ENCODE measurements at regions not wholly inside any gene's neighbourhood (a gene's known extent, or its start where the extent isn't known, plus 50 kb on each side); places are given as distances from the start of the nearest gene placed in this dataset.
A peak's percentile ranks its signal among the peaks of the same experiment; 100 is the strongest.
"Not testable (repeated sequence)": the region's sequence is repeated elsewhere in the genome, so short reads cannot be mapped to it uniquely, and the experiment has no call there.

DNA sequence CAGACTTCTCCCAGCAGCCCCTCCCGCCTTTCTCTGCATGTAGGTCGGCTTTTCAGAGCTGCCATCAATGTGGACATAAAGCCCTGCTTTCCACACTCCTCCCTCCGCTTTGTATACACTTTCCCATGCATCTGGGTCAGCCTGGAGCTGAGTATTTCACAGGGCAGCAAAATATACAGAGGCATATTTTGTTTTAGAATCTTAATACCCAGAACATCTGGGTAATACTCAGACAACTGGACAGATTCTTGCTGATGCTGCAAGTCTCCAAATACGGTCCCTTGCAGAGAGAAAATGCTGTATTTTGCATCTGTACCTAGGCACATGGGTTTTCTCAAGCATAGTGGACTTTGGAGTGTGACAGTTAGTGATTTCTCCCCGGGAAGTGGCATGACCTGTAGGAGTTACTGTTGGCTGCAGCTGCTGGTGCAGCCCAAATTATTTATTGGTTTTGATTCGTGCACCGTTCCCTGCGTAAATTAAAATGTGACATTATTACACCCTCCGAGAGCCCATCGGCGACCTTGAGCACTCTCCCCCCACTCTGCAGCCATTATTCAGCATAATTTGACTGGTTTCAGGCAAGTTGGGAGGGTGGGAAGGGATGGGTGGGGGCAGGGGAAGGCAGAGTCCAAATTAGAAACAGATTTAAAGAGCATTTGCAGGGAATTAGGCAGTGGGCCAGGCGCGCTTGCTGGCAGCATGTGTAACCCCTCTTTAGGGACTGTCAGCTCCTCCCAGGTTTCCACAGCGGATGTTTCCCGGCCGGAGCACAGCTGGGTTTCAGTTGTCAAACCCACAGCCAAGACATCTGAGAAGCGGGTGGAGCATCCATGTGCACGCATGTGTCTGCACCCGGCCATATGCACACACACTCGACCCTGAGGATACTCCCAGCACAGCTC lies 100.8 kb downstream of the CPN2 start:
- DNase-seq, result no peak

DNA sequence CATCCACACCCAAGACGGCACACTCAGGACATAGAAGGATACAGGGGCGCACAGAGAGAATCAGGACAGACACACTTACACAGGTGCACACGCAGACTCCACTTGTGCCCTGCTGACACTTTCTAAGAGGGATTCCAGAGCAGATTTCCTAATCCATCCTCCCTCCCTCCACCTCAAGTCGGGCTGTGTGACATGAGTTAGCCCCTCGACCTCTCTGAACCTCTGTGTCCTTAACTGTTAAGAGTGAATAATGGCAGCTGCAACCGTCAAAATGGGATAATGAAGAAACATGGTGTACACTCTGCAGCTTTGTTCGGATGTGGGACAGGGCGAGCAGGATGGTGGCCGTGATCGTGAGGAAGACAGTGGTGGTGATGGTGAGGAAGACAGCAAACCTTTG lies 100.1 kb downstream of the CPN2 start:
- DNase-seq, result no peak

DNA sequence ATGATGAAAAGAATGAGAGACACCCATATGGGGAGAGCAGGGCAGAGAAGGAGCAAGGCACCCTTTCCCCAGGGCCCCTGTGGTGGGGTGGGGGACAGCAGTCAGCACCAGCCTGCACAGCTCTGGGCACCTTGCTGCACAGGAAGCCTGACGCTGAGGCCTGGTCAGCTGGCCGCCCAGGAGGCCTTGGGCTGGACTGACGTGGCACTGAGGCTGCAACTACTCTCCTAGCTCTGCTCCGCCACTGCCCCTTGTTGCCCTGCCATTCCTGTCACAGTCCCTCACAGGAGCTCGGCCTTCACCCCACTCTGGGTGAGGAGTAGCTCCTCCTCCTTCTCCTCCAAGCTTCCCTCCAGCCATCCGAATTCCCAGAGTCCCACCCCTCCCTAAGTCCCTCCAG lies 99.7 kb downstream of the CPN2 start:
- DNase-seq, result no peak

DNA sequence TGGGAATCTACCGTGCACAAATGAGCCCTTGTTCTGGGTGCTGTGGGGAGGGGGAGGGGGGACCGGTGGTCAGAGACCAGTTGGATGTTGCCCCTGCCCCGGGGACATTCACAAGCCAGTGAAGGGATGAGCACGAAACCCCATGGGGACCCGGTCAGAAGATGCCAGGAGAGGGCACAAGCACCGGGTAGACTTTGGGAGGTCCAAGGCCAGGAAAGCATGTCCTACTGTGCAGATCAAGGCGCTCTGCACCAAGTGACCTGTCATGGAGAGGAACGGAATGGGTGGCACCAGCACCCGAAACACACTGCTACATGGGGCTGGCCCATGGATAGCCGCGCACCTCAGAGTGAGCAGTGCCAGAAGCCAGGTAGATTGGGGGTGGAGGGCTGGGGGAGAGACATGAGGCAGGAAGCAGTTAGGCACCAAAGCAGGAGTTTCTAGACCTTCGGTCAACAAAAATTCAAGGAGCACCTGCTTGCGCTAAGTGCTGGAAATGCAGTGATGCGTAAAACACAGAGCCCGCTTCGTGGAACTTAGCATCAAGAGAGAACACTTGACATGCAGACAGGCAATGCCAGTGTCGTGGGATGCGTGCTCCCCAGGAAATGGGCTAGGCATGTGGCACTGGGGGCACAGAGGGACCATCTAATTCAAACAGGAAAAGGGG lies 99.1 kb downstream of the CPN2 start:
- DNase-seq, result no peak

- DNase-seq, result no peak
Observed at GRCh38 chr3:194253270-194253669, 97.9 kb downstream of the CPN2 start.

DNA sequence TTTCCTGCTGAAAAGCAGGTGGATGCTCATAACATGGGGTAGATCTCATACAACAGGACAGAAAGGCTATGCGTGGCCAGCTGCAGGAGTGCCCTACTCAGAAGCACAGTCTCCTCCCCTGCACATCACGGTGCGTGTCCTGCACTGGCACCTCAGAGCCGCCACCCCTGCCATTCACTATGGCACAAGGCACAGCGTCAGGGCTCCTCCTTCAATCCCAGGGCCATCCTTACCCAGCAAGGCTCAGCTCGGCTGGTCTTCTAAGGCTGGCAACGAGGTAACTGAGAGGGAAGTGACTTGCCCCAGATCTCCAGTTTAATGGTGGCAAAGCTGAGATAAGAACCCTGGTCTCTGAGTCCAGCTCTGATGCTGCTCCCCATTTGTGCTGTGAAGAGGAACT lies 97.1 kb downstream of the CPN2 start:
- DNase-seq, result no peak

DNA sequence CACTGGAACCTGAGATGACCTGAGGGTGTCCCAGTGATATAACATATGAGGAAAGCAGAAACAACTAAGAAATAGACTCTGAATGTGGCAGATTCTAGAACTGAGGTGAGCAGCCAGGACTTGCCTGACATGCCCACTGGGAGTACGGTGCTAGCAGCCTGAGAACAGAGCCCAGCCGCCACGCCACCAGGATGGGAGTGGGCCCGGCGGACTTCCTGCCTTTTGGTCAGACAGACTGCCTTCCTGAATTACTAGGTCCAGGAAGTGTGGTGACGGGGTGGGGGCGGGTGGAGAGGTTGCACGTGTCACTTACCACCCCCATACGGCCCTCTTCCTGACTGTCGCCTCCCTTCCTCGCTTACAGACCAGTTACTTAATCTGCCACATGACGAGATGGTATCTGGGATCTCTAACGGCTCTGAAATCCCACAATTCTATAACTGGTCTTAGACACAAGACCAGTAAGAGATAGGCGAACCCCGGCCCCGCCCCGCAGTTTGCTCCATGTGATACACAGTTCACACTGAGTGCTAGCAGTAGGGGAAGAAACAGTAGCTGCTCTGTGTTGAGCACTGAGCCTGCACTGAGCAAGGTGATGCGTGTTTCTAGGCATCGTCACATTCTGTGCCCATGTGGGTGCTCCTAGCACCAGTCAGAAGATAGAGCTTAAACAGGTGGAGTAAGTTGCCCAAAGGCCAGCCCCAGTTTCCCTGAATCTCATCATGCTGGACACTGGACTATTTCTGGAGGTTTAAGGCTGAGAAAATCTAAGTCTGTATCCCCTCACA lies 95.7 kb downstream of the CPN2 start:
- peak; percentile 28 to 41 for DNase-seq

DNA sequence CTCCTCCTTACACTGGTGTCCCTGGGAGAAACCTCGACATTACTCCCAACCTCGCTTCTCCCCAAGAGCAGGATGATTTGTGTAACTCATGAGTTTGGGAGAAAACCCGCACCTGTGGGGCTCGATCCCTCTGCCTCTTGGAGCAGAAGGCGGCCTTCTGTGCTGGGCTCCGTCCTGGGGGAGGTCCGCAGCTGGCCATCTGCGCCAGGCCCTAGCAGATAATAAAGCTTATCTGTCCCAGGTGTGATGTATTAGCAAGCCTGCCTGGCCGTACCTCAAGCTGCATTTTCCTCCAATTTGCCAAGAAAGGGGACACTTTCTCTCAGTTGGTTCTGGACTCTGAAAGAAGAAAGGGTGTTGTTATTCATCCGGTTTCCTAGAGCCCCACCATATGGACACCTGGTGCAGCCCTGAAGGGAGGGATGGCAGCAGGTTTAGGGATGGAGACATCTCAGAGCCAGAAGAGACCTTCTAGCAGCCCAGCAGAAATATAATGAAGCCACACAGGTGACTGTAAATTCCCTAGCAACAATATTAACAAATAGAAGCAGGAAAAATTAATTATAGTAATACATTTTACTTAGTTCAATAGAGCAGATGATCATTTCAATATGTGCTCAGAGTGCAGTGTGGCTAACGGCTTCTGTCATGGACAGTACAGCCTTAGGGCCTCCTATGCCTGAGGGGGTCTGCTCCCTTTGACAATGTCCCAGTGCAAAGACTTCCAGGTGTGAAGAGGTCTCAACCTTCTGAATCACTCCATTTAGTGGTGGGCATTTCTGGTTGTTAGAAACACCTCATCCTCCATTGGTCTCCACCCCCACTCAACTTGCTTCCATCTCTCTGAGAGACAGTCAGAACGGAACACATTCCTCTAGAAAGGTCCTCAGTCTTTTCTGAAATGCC lies 94.8 kb downstream of the CPN2 start:
- DNase-seq, result no peak

DNA sequence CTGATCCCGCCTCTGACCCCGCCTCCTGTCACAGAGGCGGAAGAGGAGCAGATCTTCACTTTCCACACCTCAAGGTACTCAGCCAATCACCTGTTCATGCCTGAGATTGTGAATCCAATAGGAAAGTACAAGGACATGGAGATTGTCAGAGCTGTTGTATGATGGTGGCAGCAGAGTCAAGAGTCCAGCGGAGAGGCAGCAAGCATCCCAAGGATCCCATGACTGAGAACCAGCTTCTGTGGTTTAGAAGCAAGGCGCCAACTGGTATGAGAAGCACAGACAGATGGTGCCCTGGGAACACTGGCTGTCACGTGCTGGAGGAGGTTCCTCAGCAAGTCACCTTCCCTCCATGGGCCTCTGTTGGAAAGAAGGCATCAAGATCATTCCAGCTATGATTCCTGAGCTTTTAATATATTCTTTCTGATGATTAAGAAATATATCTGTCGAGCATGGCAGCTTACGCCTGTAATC lies 93.9 kb downstream of the CPN2 start:
- DNase-seq, result no peak

DNA sequence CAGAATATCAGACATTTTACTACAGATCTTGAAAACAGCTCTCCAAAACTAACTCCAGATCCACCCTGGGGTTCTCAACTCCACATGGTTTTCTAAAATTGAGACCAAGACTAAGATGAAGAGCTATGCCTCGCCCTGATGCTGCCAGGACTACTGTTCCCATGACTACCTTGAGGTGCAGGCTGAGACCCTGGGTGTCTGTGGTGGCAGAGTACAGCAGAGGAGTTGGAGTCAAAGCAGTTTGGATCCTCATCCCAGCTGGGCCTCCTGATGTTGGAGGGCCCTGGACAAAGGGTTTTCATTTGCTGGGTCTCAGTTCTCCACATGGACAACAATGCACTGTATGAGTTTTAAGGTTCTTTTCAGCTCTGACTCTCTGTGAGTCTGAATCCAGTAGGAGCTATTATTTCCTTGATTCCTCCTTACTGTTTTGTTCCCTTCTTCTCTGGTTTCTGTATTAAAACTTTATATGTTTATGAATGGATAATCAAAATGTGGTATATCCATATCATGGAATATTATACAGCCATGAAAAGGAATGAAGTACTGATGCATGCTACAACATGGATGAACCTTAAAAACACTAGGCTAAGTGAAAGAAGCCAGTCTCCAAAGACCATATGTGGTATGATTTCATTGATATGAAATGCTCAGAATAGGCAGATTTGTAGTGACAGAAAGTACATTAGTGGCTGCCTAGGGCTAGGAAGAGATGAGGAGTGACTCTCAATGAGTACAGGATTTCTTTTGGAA lies 93.0 kb downstream of the CPN2 start:
- no peak for DNase-seq

DNA sequence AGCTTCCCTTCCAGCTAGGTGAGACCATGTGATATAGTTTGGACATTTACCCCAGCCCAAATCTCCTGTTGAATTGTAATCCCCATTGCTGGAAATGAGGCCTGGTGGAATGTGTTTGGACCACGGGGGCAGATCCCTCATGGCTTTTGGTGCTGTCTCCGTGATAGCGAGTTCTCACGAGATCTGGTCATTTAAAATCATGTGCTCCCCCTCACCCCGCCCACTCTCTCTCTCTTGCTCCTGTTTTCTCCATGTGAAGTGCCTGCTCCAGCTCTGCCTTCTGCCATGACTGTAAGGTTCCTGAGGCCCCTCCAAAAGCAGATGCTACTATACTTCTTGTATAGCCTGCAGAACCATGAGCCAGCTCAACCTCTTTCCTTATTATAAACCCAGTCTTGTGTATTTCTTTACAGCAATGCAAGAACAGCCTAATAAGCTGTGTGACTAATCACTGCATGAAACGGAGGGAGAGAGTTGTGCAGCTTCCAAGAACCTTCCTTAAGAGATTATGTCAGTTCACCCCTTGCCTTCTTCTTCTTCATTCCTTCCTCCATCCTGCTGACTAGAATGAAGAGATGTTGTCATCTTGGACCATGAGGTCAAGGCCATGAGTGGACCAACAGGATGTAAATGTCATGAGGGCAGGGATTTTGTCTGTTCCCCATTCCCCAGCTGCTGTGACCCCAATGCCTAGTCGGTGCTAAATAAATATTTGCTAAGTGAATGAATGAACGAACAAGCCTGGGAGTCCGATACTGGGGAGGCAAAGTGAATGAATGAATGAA lies 91.0 kb downstream of the CPN2 start:
- DNase-seq, result no peak

- DNase-seq, result no peak
Observed at GRCh38 chr3:194261581-194262063, 89.5 kb downstream of the CPN2 start.

- no peak for DNase-seq
Observed at GRCh38 chr3:194262176-194262924, 88.8 kb downstream of the CPN2 start.

DNA sequence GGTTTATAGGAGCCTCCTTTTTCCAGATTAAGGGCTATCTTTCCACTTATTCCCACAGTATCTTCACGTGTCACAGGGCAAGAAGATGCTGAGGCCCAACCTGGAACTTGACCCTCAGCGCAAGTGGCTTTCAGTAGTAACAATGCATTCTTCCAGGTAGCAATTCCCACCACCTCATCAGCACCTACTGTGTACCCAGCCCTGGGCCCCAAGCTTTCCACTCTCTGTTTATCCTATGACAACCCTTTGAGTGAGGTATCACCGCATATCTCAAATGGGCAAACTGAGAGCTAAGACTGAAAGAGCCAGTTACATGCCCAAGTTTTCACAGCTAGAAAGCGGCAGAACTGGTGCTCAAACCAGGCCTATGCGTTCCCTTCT lies 88.2 kb downstream of the CPN2 start:
- DNase-seq, result no peak

GRCh38 chr3:194264631-194265504 lies 86.3 kb downstream of the CPN2 start:
- DNase-seq, result not testable (repeated sequence)

GRCh38 chr3:194265505-194265892 lies 85.6 kb downstream of the CPN2 start:
- no peak for DNase-seq

GRCh38 chr3:194265996-194266964 lies 84.8 kb downstream of the CPN2 start:
- no peak for DNase-seq
